ENCODE measurements at regions not wholly inside any gene's neighbourhood (a gene's known extent, or its start where the extent isn't known, plus 50 kb on each side); places are given as distances from the start of the nearest gene placed in this dataset.

- no peak for TF ChIP-seq CTCF (IDR thresholded peaks at IDR 0.05)
- TF ChIP-seq POLR2A (IDR thresholded peaks at IDR 0.05): no peak
Observed at GRCh38 chr9:65459756-65460320, 174.8 kb upstream of the FOXD4L5 start.
